ENCODE measurements at regions not wholly inside any gene's neighbourhood (a gene's known extent, or its start where the extent isn't known, plus 50 kb on each side); places are given as distances from the start of the nearest gene placed in this dataset.

GRCh38 chrX:146181858-146182257 lies 364.2 kb downstream of the SLITRK2 start:
- TF ChIP-seq CTCF (conservative IDR thresholded peaks at IDR 0.05) (no peak), EZH2 (IDR thresholded peaks at IDR 0.05; ENCODE audit: low read depth) (no peak)

All from PC-9 (cell line).